Testis (tissue), 2 donors: ENCODE measurements at regions not wholly inside any gene's neighbourhood (a gene's known extent, or its start where the extent isn't known, plus 50 kb on each side); places are given as distances from the start of the nearest gene placed in this dataset.

Experiments
- DNase-seq: peaks from one replicate; pipeline ENCODE4 v3.0.0-alpha.2; 2019
- H3K27ac ChIP-seq, 2 donors: fragments of 200-600 bp; sonication (generic); one replicate each; pipeline ENCODE4 v1.5.1; 2019
- H3K27me3 ChIP-seq: fragments of 200-600 bp; sonication (generic); one replicate; pipeline ENCODE4 v1.5.1; 2019
- H3K36me3 ChIP-seq: fragments of 200-600 bp; sonication (generic); one replicate; pipeline ENCODE4 v1.5.1; 2017; ENCODE audit warnings: low read depth; ENCODE audit errors: missing control alignments
- H3K4me1 ChIP-seq: fragments of 200-600 bp; sonication (generic); one replicate; pipeline ENCODE4 v1.5.1; 2019
- H3K4me3 ChIP-seq, 2 donors: fragments of 200-600 bp; sonication (generic); one replicate each; pipeline ENCODE4 v1.5.1; 2017 to 2019
- H3K9me3 ChIP-seq: fragments of 200-600 bp; sonication (generic); one replicate; pipeline ENCODE4 v1.5.1; 2017
- CTCF ChIP-seq, 3 experiments: fragments of 450-650 bp in 2 of 3; fragments of 200-600 bp in 1 of 3; sonication (generic) in 1 of 3; IDR thresholded peaks; one replicate each; pipeline ENCODE4 v1.5.1; 2016 to 2019; ENCODE audit warnings: antibody characterized with exemption in 3 of 3, mild to moderate bottlenecking in 2 of 3, moderate library complexity in 1 of 3
- POLR2A ChIP-seq: fragments of 450-650 bp; IDR thresholded peaks from one replicate; pipeline ENCODE4 v1.6.1; 2017; ENCODE audit warnings: antibody characterized with exemption, mild to moderate bottlenecking, moderate library complexity
- WGBS, 2 donors: methylation state at CpG; one replicate each; pipeline ENCODE4 v1.1.5; 2018; 5-methylcytosine and 5-hydroxymethylcytosine counted together
- intact Hi-C: fragments of 100-400 bp; cut with DNase I; formaldehyde crosslinking; loops from one replicate; pipeline ENCODE4 v1.15.1; 2023; ENCODE audit warnings: low total_unique reads

GRCh38 chr17:27974531-27975145, 67.8 kb upstream of the NLK start:
- no peaks in the 10 kb centered on the region for H3K27me3 ChIP-seq
- DNase-seq, result no peak
- H3K36me3 ChIP-seq, result no peaks in the 10 kb centered on the region
- no peak overlapping the region for H3K4me3 ChIP-seq
- WGBS, 2 donors, result 34 to 49% methylated on average over 6 of the region's 6 CpGs
- H3K9me3 ChIP-seq, result no peaks in the 10 kb centered on the region
- H3K4me1 ChIP-seq, result peaks cover 12% of the 10 kb centered on the region
- TF ChIP-seq CTCF (IDR thresholded peaks at IDR 0.05), result no peak
- TF ChIP-seq POLR2A, result no peak
- intact Hi-C loops, result no loop called here
- no peak overlapping the region for H3K27ac ChIP-seq

- peaks cover 12% of the 10 kb centered on the region for H3K4me1 ChIP-seq
- H3K27ac ChIP-seq, result no peak overlapping the region
- intact Hi-C loops, result no loop called here
- DNase-seq, result no peak
- WGBS, 2 donors, result 49 to 66% methylated on average over 5 to 6 of the region's 6 CpGs
- no peaks in the 10 kb centered on the region for H3K9me3 ChIP-seq
- no peak overlapping the region for H3K4me3 ChIP-seq
- TF ChIP-seq CTCF (IDR thresholded peaks at IDR 0.05) (no peak), POLR2A (no peak)
- H3K27me3 ChIP-seq, result no peaks in the 10 kb centered on the region
- H3K36me3 ChIP-seq, result no peaks in the 10 kb centered on the region
Measured at GRCh38 chr17:27975146-27976011, 67.1 kb upstream of the NLK start.

DNA sequence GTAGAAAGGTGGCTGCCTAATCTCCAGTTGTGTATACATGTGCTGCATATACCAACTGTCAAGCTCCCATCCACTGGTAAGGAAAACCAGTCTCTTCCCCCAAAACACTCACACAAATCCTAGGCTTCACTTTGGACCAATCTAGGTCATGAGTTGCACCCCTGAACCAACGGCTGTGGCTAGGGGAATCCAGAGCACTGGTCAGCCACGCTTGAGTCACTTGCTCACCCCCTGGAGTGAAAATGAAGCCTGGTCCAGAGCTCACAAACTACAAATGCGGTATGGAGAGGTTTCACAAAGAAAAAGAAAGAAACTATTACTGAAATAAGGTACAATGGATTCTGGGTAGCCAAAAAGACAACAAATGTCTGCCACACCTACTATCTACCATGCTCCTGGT, 66.1 kb upstream of the NLK start:
- no peak for TF ChIP-seq POLR2A
- TF ChIP-seq CTCF (IDR thresholded peaks at IDR 0.05), result no peak
- H3K9me3 ChIP-seq, result no peaks in the 10 kb centered on the region
- no peaks in the 10 kb centered on the region for H3K36me3 ChIP-seq
- H3K27me3 ChIP-seq, result no peaks in the 10 kb centered on the region
- intact Hi-C loops, result no loop called here
- 84 to 92% methylated on average over 3 of the region's 3 CpGs for WGBS, 2 donors
- no peak overlapping the region for H3K27ac ChIP-seq
- peaks cover 12% of the 10 kb centered on the region for H3K4me1 ChIP-seq
- H3K4me3 ChIP-seq, result no peak overlapping the region
- DNase-seq, result no peak

GRCh38 chr17:27977751-27978688, 64.5 kb upstream of the NLK start:
- DNase-seq, result no peak
- Histone ChIP-seq H3K27me3 (no peaks in the 10 kb centered on the region), H3K9me3 (no peaks in the 10 kb centered on the region), H3K27ac (no peak overlapping the region), H3K4me3 (no peak overlapping the region), H3K4me1 (peaks cover 12% of the 10 kb centered on the region), H3K36me3 (no peaks in the 10 kb centered on the region)
- intact Hi-C loops, result no loop called here
- TF ChIP-seq POLR2A, result no peak
- no peak for TF ChIP-seq CTCF (IDR thresholded peaks at IDR 0.05)
- 57 to 73% methylated on average over 5 of the region's 5 CpGs for WGBS, 2 donors
